Panc1 (cell line): ENCODE measurements at regions not wholly inside any gene's neighbourhood (a gene's known extent, or its start where the extent isn't known, plus 50 kb on each side); places are given as distances from the start of the nearest gene placed in this dataset.
A peak's percentile ranks its signal among the peaks of the same experiment; 100 is the strongest.

Source experiments
- ATAC-seq: fragments of 200-7000 bp; cut with Tn5 transposase; 2 replicates; pipeline ENCODE4 v1.9.1; 2020; ENCODE audit warnings: mild to moderate bottlenecking, moderate library complexity
- BruUV-seq: library from RNA; stranded (reverse); fragments of 400-500 nt; replicated peaks from 2 replicates; lab custom pipeline; 2021; lab: Mats Ljungman, UMichigan
- CTCF ChIA-PET: fragments of 300-600 bp; sonication (Branson Sonifier 250); formaldehyde crosslinking; loops from one replicate; lab custom pipeline; 2022; ENCODE audit warnings: antibody characterized with exemption; lab: Charles Lee
- POLR2A ChIA-PET: fragments of 300-600 bp; sonication (Branson Sonifier 250); formaldehyde crosslinking; loops from one replicate; lab custom pipeline; 2022; ENCODE audit warnings: antibody characterized with exemption; lab: Charles Lee
- DNase-seq: peaks from one replicate; pipeline ENCODE4 v3.0.0-alpha.2; 2010; ENCODE audit warnings: low read depth, low spot score
- H3K27ac ChIP-seq: 2 replicates; pipeline ENCODE4 v1.5.1; 2011; ENCODE audit warnings: mild to moderate bottlenecking, low read length, inconsistent platforms
- H3K27me3 ChIP-seq: fragments of 200-500 bp; sonication (Bioruptor generic); 2 replicates; pipeline ENCODE4 v1.6.0; 2014; ENCODE audit warnings: low read length, inconsistent platforms; ENCODE audit not compliant: control insufficient read depth, insufficient read depth
- H3K36me3 ChIP-seq: fragments of 200-500 bp; sonication (Bioruptor generic); 2 replicates; pipeline ENCODE4 v1.5.1; 2014; ENCODE audit warnings: inconsistent platforms, mild to moderate bottlenecking, low read length, moderate library complexity; ENCODE audit not compliant: control insufficient read depth, insufficient read depth
- H3K4me1 ChIP-seq: 2 replicates; pipeline ENCODE4 v1.5.1; 2011; ENCODE audit warnings: inconsistent platforms, mild to moderate bottlenecking, low read length, moderate library complexity; ENCODE audit not compliant: control insufficient read depth, insufficient read depth
- H3K4me3 ChIP-seq, 2 experiments: 2 replicates each; pipeline ENCODE4 v1.5.1; 2011 to 2012; ENCODE audit warnings: low read depth in 2 of 2, low read length in 2 of 2, mild to moderate bottlenecking in 2 of 2, inconsistent platforms in 1 of 2, moderate library complexity in 1 of 2
- H3K9me3 ChIP-seq: fragments of 200-500 bp; sonication (Bioruptor generic); 2 replicates; pipeline ENCODE4 v1.5.1; 2014; ENCODE audit warnings: low read depth, mild to moderate bottlenecking, inconsistent platforms, low read length, moderate library complexity; ENCODE audit not compliant: control insufficient read depth, insufficient read depth
- CTCF ChIP-seq: fragments of 450-650 bp; IDR thresholded peaks from 2 replicates; pipeline ENCODE4 v1.5.1; 2017; ENCODE audit warnings: mild to moderate bottlenecking
- POLR2AphosphoS5 ChIP-seq: IDR thresholded peaks from 2 replicates; pipeline ENCODE4 v1.6.1; 2012; ENCODE audit warnings: mild to moderate bottlenecking, low read depth, low read length, moderate library complexity
- REST ChIP-seq, 2 experiments: IDR thresholded peaks; 2 replicates each; pipeline ENCODE4 v1.6.1; 2011 to 2012; ENCODE audit warnings: low read depth in 2 of 2, control low read depth in 1 of 2, low read length in 1 of 2, mild to moderate bottlenecking in 1 of 2, moderate library complexity in 1 of 2; ENCODE audit not compliant: insufficient read depth in 1 of 2
- SIN3A ChIP-seq: IDR thresholded peaks from 2 replicates; pipeline ENCODE4 v1.6.1; 2012; ENCODE audit warnings: low read depth, mild to moderate bottlenecking, low read length, moderate library complexity, borderline replicate concordance; ENCODE audit not compliant: insufficient read depth
- TCF7L2 ChIP-seq: IDR thresholded peaks from 2 replicates; pipeline ENCODE4 v1.6.1; 2011; ENCODE audit warnings: mild to moderate bottlenecking, low read depth, low read length, inconsistent platforms
- in situ Hi-C: cut with HindIII; loops from 2 replicates; pipeline ENCODE4 v1.10.0; 2016; ENCODE audit warnings: low sequenced_read_pairs, low pct_unique_long_range_greater_than_20kb
- intact Hi-C: fragments of 100-400 bp; cut with micrococcal nuclease; formaldehyde crosslinking; loops from one replicate; pipeline ENCODE4 v1.10.0; 2022; ENCODE audit not compliant: unreplicated experiment

GRCh38 chr16:14013145-14013570, 58.0 kb upstream of the MRTFB start:
- Histone ChIP-seq H3K27ac (peak overlapping the region; percentile 48), H3K9me3 (no peaks in the 10 kb centered on the region), H3K4me3 (no peak overlapping the region), H3K27me3 (no peaks in the 10 kb centered on the region), H3K4me1 (peaks cover 27% of the 10 kb centered on the region), H3K36me3 (no peaks in the 10 kb centered on the region)
- DNase-seq = no peak
- no TSS peak for BruUV-seq
- CTCF ChIA-PET = no interaction called here
- POLR2A ChIA-PET = interaction anchor here (0.7 kb wide), 1 partner anchor 77 kb away, joined by 3 read pairs; no protein-coding TSS in a partner anchor
- TF ChIP-seq REST (IDR thresholded peaks at IDR 0.05; ENCODE audit: insufficient read depth in 1 of 2, low read depth in 2 of 2, low read length in 1 of 2) = no peak
- TF ChIP-seq POLR2AphosphoS5 = no peak
- TF ChIP-seq TCF7L2 = no peak
- no peak for TF ChIP-seq SIN3A
- TF ChIP-seq CTCF = no peak
- in situ Hi-C loops = no loop called here
- intact Hi-C loops = no loop called here
- ATAC-seq = peak; percentile 3; the same call in 1 of the 2 replicates

- H3K27ac ChIP-seq = peak overlapping the region; percentile 48
- TF ChIP-seq SIN3A = no peak
- no peak for TF ChIP-seq TCF7L2
- intact Hi-C loops = no loop called here
- H3K4me1 ChIP-seq = peaks cover 27% of the 10 kb centered on the region
- H3K36me3 ChIP-seq = no peaks in the 10 kb centered on the region
- peak; percentile 68 for ATAC-seq
- POLR2A ChIA-PET = interaction anchor here (0.7 kb wide), 1 partner anchor 77 kb away, joined by 3 read pairs; no protein-coding TSS in a partner anchor
- peak overlapping the region in 1 of 2 experiments; percentile 32; a peak in 2 of 4 replicates for H3K4me3 ChIP-seq
- DNase-seq = peak; percentile 52
- BruUV-seq = no TSS peak
- no peaks in the 10 kb centered on the region for H3K9me3 ChIP-seq
- no peaks in the 10 kb centered on the region for H3K27me3 ChIP-seq
- in situ Hi-C loops = no loop called here
- CTCF ChIA-PET = no interaction called here
These were observed 57.4 kb upstream of the MRTFB start for GRCh38 chr16:14013571-14014283.

- DNase-seq (no peak), ATAC-seq (no peak)
- Histone ChIP-seq H3K27me3 (no peaks in the 10 kb centered on the region), H3K4me3 (peak overlapping the region in 1 of 2 experiments; percentile 32; a peak in 1 of 4 replicates), H3K27ac (peak overlapping the region; percentile 48), H3K36me3 (no peaks in the 10 kb centered on the region), H3K9me3 (no peaks in the 10 kb centered on the region), H3K4me1 (peaks cover 27% of the 10 kb centered on the region)
- no TSS peak for BruUV-seq
- TF ChIP-seq CTCF (no peak), TCF7L2 (no peak), REST (IDR thresholded peaks at IDR 0.05; ENCODE audit: insufficient read depth in 1 of 2, low read depth in 2 of 2, low read length in 1 of 2) (no peak)
- intact Hi-C loops = no loop called here
- ChIA-PET CTCF (no interaction called here), POLR2A (no interaction called here)
- in situ Hi-C loops = no loop called here
These were observed 56.9 kb upstream of the MRTFB start for GRCh38 chr16:14014284-14014625.
